ENCODE measurements at regions not wholly inside any gene's neighbourhood (a gene's known extent, or its start where the extent isn't known, plus 50 kb on each side); places are given as distances from the start of the nearest gene placed in this dataset.

DNA sequence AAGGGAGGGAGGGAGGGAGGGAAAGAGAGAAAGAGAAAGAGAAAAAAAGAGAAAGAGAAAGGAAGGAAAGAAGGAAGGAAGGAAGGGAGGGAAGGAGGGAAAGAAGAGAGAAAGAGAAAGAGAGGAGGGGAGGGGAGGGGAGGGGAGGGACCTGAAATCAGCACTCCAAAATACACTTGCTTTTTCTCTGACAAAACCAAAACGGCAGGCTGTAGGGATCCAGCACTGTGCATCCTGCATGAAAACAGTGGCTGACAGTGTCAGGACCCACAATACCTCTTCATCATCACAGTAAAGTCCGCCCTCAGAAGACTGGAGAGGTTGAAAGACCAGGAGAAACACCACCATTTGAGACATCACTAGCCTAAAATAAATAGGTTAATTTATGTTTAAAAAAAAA, 156.0 kb upstream of the SOD1 start:
- TF ChIP-seq, protein P1, sequence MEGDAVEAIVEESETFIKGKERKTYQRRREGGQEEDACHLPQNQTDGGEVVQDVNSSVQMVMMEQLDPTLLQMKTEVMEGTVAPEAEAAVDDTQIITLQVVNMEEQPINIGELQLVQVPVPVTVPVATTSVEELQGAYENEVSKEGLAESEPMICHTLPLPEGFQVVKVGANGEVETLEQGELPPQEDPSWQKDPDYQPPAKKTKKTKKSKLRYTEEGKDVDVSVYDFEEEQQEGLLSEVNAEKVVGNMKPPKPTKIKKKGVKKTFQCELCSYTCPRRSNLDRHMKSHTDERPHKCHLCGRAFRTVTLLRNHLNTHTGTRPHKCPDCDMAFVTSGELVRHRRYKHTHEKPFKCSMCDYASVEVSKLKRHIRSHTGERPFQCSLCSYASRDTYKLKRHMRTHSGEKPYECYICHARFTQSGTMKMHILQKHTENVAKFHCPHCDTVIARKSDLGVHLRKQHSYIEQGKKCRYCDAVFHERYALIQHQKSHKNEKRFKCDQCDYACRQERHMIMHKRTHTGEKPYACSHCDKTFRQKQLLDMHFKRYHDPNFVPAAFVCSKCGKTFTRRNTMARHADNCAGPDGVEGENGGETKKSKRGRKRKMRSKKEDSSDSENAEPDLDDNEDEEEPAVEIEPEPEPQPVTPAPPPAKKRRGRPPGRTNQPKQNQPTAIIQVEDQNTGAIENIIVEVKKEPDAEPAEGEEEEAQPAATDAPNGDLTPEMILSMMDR (IDR thresholded peaks at IDR 0.05 in 2 of 3, conservative IDR thresholded peaks at IDR 0.05 in 1 of 3; ENCODE audit: insufficient read depth in 2 of 3, low read depth in 1 of 3, low read length in 3 of 3), result no peak
- TF ChIP-seq, protein P2, sequence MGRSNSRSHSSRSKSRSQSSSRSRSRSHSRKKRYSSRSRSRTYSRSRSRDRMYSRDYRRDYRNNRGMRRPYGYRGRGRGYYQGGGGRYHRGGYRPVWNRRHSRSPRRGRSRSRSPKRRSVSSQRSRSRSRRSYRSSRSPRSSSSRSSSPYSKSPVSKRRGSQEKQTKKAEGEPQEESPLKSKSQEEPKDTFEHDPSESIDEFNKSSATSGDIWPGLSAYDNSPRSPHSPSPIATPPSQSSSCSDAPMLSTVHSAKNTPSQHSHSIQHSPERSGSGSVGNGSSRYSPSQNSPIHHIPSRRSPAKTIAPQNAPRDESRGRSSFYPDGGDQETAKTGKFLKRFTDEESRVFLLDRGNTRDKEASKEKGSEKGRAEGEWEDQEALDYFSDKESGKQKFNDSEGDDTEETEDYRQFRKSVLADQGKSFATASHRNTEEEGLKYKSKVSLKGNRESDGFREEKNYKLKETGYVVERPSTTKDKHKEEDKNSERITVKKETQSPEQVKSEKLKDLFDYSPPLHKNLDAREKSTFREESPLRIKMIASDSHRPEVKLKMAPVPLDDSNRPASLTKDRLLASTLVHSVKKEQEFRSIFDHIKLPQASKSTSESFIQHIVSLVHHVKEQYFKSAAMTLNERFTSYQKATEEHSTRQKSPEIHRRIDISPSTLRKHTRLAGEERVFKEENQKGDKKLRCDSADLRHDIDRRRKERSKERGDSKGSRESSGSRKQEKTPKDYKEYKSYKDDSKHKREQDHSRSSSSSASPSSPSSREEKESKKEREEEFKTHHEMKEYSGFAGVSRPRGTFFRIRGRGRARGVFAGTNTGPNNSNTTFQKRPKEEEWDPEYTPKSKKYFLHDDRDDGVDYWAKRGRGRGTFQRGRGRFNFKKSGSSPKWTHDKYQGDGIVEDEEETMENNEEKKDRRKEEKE (IDR thresholded peaks at IDR 0.05; ENCODE audit: borderline replicate concordance in 1 of 2, control insufficient read depth in 1 of 2, low read depth in 2 of 2, low read length in 1 of 2), result no peak
- TF ChIP-seq STAT5B (CRISPR knock-in tag; IDR thresholded peaks at IDR 0.05), result no peak
- TF ChIP-seq NFYB (IDR thresholded peaks at IDR 0.05; ENCODE audit: extremely low read depth, insufficient read length), result no peak
- TF ChIP-seq ZNF561 (CRISPR knock-in tag; conservative IDR thresholded peaks at IDR 0.05), result no peak
- TF ChIP-seq ZFP30 (CRISPR knock-in tag; IDR thresholded peaks at IDR 0.05; ENCODE audit: borderline replicate concordance), result no peak
- no peak for TF ChIP-seq FOXA3 (CRISPR knock-in tag; conservative IDR thresholded peaks at IDR 0.05 in 1 of 2, IDR thresholded peaks at IDR 0.05 in 1 of 2)
- TF ChIP-seq ZNF408 (CRISPR knock-in tag; IDR thresholded peaks at IDR 0.05; ENCODE audit: low read depth), result no peak
